Lower leg skin (tissue), 4 donors: ENCODE measurements at regions not wholly inside any gene's neighbourhood (a gene's known extent, or its start where the extent isn't known, plus 50 kb on each side); places are given as distances from the start of the nearest gene placed in this dataset.

Source experiments
- DNase-seq, 2 donors: peaks; one replicate each; pipeline ENCODE4 v3.0.0-alpha.2; 2019; ENCODE audit warnings: low spot score in 2 of 2
- H3K4me3 ChIP-seq: fragments of 200-600 bp; sonication (generic); 2 replicates; pipeline ENCODE4 v1.5.1; 2017; ENCODE audit warnings: mild to moderate bottlenecking, low read depth; ENCODE audit not compliant: poor library complexity, severe bottlenecking
- POLR2A ChIP-seq, 2 donors: fragments of 450-650 bp; IDR thresholded peaks; one replicate each; pipeline ENCODE4 v1.6.1; 2016 to 2017; ENCODE audit warnings: antibody characterized with exemption in 2 of 2, mild to moderate bottlenecking in 1 of 2, moderate library complexity in 1 of 2
- WGBS, 2 donors: methylation state at CpG; one replicate each; pipeline ENCODE4 v1.1.5; 2018; 5-methylcytosine and 5-hydroxymethylcytosine counted together
- intact Hi-C: fragments of 100-400 bp; cut with DNase I; formaldehyde crosslinking; loops from one replicate; pipeline ENCODE4 v1.15.0; 2023; ENCODE audit warnings: low total_unique reads
- TF ChIP-seq, protein P1 (sequence below), 3 donors: fragments of 450-650 bp; IDR thresholded peaks; one replicate each; pipeline ENCODE4 v1.5.1; 2016; ENCODE audit warnings: antibody characterized with exemption in 3 of 3, mild to moderate bottlenecking in 3 of 3, moderate library complexity in 2 of 3

DNA sequence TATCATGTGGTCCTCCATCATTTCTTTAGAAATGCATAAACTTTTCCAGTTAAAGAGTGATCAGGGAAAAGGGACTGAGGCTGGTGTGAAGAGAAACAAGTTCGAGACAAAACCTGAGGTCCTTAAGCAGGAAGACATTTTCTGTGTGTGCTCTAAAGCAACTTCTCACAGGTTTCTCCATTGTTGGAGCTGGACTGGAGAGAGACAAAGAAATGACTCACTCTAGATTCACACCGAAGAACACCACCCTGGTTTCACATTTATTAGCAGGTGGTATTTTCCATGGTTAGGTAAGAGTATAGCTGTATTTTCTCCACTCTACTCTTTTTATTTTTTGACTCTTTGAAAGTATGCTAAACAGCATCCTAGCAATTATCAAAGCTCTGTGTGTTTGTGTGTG is 736.4 kb downstream of the KCNA4 start:
- WGBS, 2 donors = 80 to 84% methylated on average over 2 of the region's 2 CpGs
- intact Hi-C loops = no loop called here
- DNase-seq = no peak
- no peak overlapping the region for H3K4me3 ChIP-seq
- TF ChIP-seq, protein P1, sequence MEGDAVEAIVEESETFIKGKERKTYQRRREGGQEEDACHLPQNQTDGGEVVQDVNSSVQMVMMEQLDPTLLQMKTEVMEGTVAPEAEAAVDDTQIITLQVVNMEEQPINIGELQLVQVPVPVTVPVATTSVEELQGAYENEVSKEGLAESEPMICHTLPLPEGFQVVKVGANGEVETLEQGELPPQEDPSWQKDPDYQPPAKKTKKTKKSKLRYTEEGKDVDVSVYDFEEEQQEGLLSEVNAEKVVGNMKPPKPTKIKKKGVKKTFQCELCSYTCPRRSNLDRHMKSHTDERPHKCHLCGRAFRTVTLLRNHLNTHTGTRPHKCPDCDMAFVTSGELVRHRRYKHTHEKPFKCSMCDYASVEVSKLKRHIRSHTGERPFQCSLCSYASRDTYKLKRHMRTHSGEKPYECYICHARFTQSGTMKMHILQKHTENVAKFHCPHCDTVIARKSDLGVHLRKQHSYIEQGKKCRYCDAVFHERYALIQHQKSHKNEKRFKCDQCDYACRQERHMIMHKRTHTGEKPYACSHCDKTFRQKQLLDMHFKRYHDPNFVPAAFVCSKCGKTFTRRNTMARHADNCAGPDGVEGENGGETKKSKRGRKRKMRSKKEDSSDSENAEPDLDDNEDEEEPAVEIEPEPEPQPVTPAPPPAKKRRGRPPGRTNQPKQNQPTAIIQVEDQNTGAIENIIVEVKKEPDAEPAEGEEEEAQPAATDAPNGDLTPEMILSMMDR (IDR thresholded peaks at IDR 0.05) = no peak
- TF ChIP-seq POLR2A (IDR thresholded peaks at IDR 0.05) = no peak

GRCh38 chr11:29279716-29280115 is 737.1 kb downstream of the KCNA4 start:
- 86 to 92% methylated on average over 2 of the region's 2 CpGs for WGBS, 2 donors
- intact Hi-C loops = loop anchor here (2.0 kb wide), 1 partner anchor 31 kb away; no protein-coding TSS in a partner anchor
- no peak for TF ChIP-seq POLR2A (IDR thresholded peaks at IDR 0.05)
- TF ChIP-seq, protein P1 (IDR thresholded peaks at IDR 0.05) = no peak
- DNase-seq = no peak
- H3K4me3 ChIP-seq = no peak overlapping the region

GRCh38 chr11:29272019-29272654 is 744.7 kb downstream of the KCNA4 start:
- TF ChIP-seq POLR2A (IDR thresholded peaks at IDR 0.05) = no peak
- TF ChIP-seq, protein P1 (IDR thresholded peaks at IDR 0.05) = no peak
- no peak for DNase-seq
- 76 to 85% methylated on average over 5 of the region's 5 CpGs for WGBS, 2 donors

GRCh38 chr11:29271616-29272015 is 745.2 kb downstream of the KCNA4 start:
- no peak overlapping the region for H3K4me3 ChIP-seq
- TF ChIP-seq, protein P1 (IDR thresholded peaks at IDR 0.05) = no peak
- TF ChIP-seq POLR2A (IDR thresholded peaks at IDR 0.05) = no peak
- WGBS, 2 donors = 35 to 36% methylated on average over 1 of the region's 1 CpG
- no peak for DNase-seq
- intact Hi-C loops = no loop called here

More at GRCh38 chr11:29272019-29272654, 744.7 kb downstream of the KCNA4 start:
- H3K4me3 ChIP-seq = no peak overlapping the region
- intact Hi-C loops = no loop called here

- TF ChIP-seq, protein P1 (IDR thresholded peaks at IDR 0.05) = no peak
- no peak for TF ChIP-seq POLR2A (IDR thresholded peaks at IDR 0.05)
- no peak for DNase-seq
- 88 to 92% methylated on average over 2 of the region's 2 CpGs for WGBS, 2 donors
- H3K4me3 ChIP-seq = no peak overlapping the region
- intact Hi-C loops = no loop called here
Observed at GRCh38 chr11:29268733-29269132, 748.1 kb downstream of the KCNA4 start.

DNA sequence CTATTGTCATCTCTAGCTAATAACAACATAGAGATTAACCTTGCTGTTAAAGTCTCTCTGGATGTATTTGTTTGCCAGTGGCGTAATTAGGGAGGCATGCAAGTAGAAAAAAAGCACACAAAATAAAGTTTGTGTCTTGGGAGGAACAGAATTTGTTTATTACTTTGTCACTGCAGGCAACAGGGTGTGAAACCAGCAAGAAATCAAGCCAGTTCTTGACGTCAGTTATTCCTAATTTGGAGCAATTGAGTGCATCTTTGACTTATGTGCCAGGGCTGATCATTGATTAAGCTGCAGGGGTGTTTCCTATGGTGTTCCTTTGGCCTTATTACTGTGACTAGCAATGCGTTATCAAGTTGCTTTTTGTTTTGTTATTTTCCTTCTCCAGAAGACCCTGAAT is 751.0 kb downstream of the KCNA4 start:
- no peak overlapping the region for H3K4me3 ChIP-seq
- DNase-seq = no peak
- intact Hi-C loops = no loop called here
- TF ChIP-seq POLR2A (IDR thresholded peaks at IDR 0.05) = no peak
- TF ChIP-seq, protein P1 (IDR thresholded peaks at IDR 0.05) = no peak
- 34 to 41% methylated on average over 3 of the region's 3 CpGs for WGBS, 2 donors
